A673 (cell line): ENCODE measurements at regions not wholly inside any gene's neighbourhood (a gene's known extent, or its start where the extent isn't known, plus 50 kb on each side); places are given as distances from the start of the nearest gene placed in this dataset.

Experiments used
- BruUV-seq: library from RNA; stranded (reverse); fragments of 400-500 nt; replicated peaks from 2 replicates; lab custom pipeline; 2021; lab: Mats Ljungman, UMichigan
- CTCF ChIA-PET: fragments of 300-600 bp; sonication (Branson Sonifier 250); formaldehyde crosslinking; loops from one replicate; lab custom pipeline; 2022; ENCODE audit warnings: antibody characterized with exemption; lab: Charles Lee
- POLR2A ChIA-PET: fragments of 300-600 bp; sonication (Branson Sonifier 250); formaldehyde crosslinking; loops from one replicate; lab custom pipeline; 2022; ENCODE audit warnings: antibody characterized with exemption; ENCODE audit not compliant: low non-redundant PET; lab: Charles Lee
- DNase-seq: peaks from one replicate; pipeline ENCODE4 v3.0.0-alpha.2; 2015; ENCODE audit warnings: low spot score
- H3K27ac ChIP-seq: fragments of 200-600 bp; sonication (generic); 2 replicates; pipeline ENCODE4 v1.5.1; 2016; ENCODE audit warnings: mixed run types, low read depth, mild to moderate bottlenecking, mixed read lengths, antibody characterized with exemption, low read length; ENCODE audit not compliant: poor library complexity, severe bottlenecking
- H3K27me3 ChIP-seq: fragments of 200-600 bp; sonication (generic); replicated peaks from 2 replicates; pipeline ENCODE4 v1.6.1; 2017; ENCODE audit warnings: mixed run types, low read depth, mild to moderate bottlenecking, mixed read lengths, antibody characterized with exemption, low read length; ENCODE audit not compliant: insufficient read depth, poor library complexity
- H3K36me3 ChIP-seq: fragments of 200-600 bp; sonication (generic); 2 replicates; pipeline ENCODE4 v1.6.1; 2016; ENCODE audit warnings: mixed run types, mild to moderate bottlenecking, mixed read lengths, antibody characterized with exemption, low read length; ENCODE audit not compliant: insufficient read depth, poor library complexity, severe bottlenecking
- H3K4me1 ChIP-seq: fragments of 200-600 bp; sonication (generic); 2 replicates; pipeline ENCODE4 v1.6.1; 2017; ENCODE audit warnings: mixed run types, mild to moderate bottlenecking, mixed read lengths, antibody characterized with exemption, low read length; ENCODE audit not compliant: insufficient read depth, poor library complexity, severe bottlenecking
- H3K4me3 ChIP-seq: fragments of 200-600 bp; sonication (generic); 2 replicates; pipeline ENCODE4 v1.5.1; 2016; ENCODE audit warnings: low read depth, mixed run types, mild to moderate bottlenecking, mixed read lengths, low read length; ENCODE audit not compliant: poor library complexity, severe bottlenecking
- H3K9me3 ChIP-seq: fragments of 200-600 bp; sonication (generic); 2 replicates; pipeline ENCODE4 v1.6.1; 2016; ENCODE audit warnings: mixed run types, low read depth, mild to moderate bottlenecking, mixed read lengths, antibody characterized with exemption, low read length; ENCODE audit not compliant: poor library complexity, severe bottlenecking
- CTCF ChIP-seq: fragments of 300-800, 200-600 bp; sonication (generic); conservative IDR thresholded peaks from 2 replicates; pipeline ENCODE4 v1.5.1; 2017; ENCODE audit warnings: low read depth, mild to moderate bottlenecking, antibody characterized with exemption, low read length, moderate library complexity, mixed read lengths
- EZH2 ChIP-seq: fragments of 200-600 bp; sonication (generic); IDR thresholded peaks from 2 replicates; pipeline ENCODE4 v1.6.1; 2017; ENCODE audit warnings: borderline replicate concordance, low read depth, mild to moderate bottlenecking, mixed read lengths, antibody characterized with exemption, low read length; ENCODE audit not compliant: poor library complexity, severe bottlenecking
- intact Hi-C: fragments of 100-400 bp; cut with micrococcal nuclease; formaldehyde crosslinking; loops from one replicate; pipeline ENCODE4 v1.10.0; 2022; ENCODE audit not compliant: unreplicated experiment

- no peaks in the 10 kb centered on the region for H3K9me3 ChIP-seq
- no peak overlapping the region for H3K4me3 ChIP-seq
- no peak for TF ChIP-seq EZH2
- TF ChIP-seq CTCF, result no peak
- no peaks in the 10 kb centered on the region for H3K27me3 ChIP-seq
- no peak for DNase-seq
- intact Hi-C loops, result no loop called here
- no peaks in the 10 kb centered on the region for H3K36me3 ChIP-seq
- H3K4me1 ChIP-seq, result no peaks in the 10 kb centered on the region
- CTCF ChIA-PET, result interaction anchor here (0.6 kb wide), 1 partner anchor 1322 kb away, joined by 5 read pairs; no protein-coding TSS in a partner anchor
- POLR2A ChIA-PET, result no interaction called here
- no peak overlapping the region for H3K27ac ChIP-seq
- BruUV-seq, result no TSS peak
These were observed 254.9 kb downstream of the MAFB start for GRCh38 chr20:40434122-40434521.

- TF ChIP-seq EZH2 (no peak), CTCF (no peak)
- Histone ChIP-seq H3K9me3 (no peaks in the 10 kb centered on the region), H3K4me1 (no peaks in the 10 kb centered on the region), H3K36me3 (no peaks in the 10 kb centered on the region), H3K4me3 (no peak overlapping the region), H3K27me3 (no peaks in the 10 kb centered on the region), H3K27ac (no peak overlapping the region)
- intact Hi-C loops, result no loop called here
- ChIA-PET CTCF (no interaction called here), POLR2A (no interaction called here)
- BruUV-seq, result no TSS peak
- no peak for DNase-seq
These were observed 255.6 kb downstream of the MAFB start for GRCh38 chr20:40433341-40433861.

- intact Hi-C loops, result no loop called here
These were observed 257.4 kb downstream of the MAFB start for GRCh38 chr20:40431611-40432010.

More at GRCh38 chr20:40431611-40432010, 257.4 kb downstream of the MAFB start:
- TF ChIP-seq EZH2 (no peak), CTCF (no peak)
- no peak for DNase-seq
- no TSS peak for BruUV-seq
- no peak overlapping the region for H3K27ac ChIP-seq
- ChIA-PET CTCF (no interaction called here), POLR2A (no interaction called here)
- H3K9me3 ChIP-seq, result no peaks in the 10 kb centered on the region
- no peaks in the 10 kb centered on the region for H3K27me3 ChIP-seq
- no peak overlapping the region for H3K4me3 ChIP-seq
- no peaks in the 10 kb centered on the region for H3K4me1 ChIP-seq
- H3K36me3 ChIP-seq, result no peaks in the 10 kb centered on the region
